Keratinocyte (primary cell): ENCODE measurements at regions not wholly inside any gene's neighbourhood (a gene's known extent, or its start where the extent isn't known, plus 50 kb on each side); places are given as distances from the start of the nearest gene placed in this dataset.
"Not testable (repeated sequence)": the region's sequence is repeated elsewhere in the genome, so short reads cannot be mapped to it uniquely, and the experiment has no call there.

Experiments
- DNase-seq: peaks from one replicate; pipeline ENCODE4 v3.0.0-alpha.2; 2011; ENCODE audit warnings: low read depth, missing footprints, low spot score
- FAIRE-seq: peaks from 2 replicates; lab custom pipeline; 2011; peaks lifted over from hg19 to GRCh38; lab: Jason Lieb, UNC
- H2AFZ ChIP-seq: 2 replicates; pipeline ENCODE4 v1.6.0; 2012; ENCODE audit warnings: low read length, control low read depth, inconsistent platforms; ENCODE audit not compliant: control insufficient read depth
- H3K27ac ChIP-seq: 2 replicates; pipeline ENCODE4 v1.5.1; 2011; ENCODE audit warnings: low read length; ENCODE audit not compliant: control insufficient read depth, insufficient read depth
- H3K27me3 ChIP-seq: 3 replicates; pipeline ENCODE4 v1.6.0; 2011; ENCODE audit warnings: low read length; ENCODE audit not compliant: control insufficient read depth, insufficient read depth; ENCODE audit errors: extremely low read depth
- H3K36me3 ChIP-seq, 2 experiments: 2 replicates in 1 of 2; 3 replicates in 1 of 2; pipeline ENCODE4 v1.5.1; 2011; ENCODE audit warnings: low read length in 2 of 2, mild to moderate bottlenecking in 1 of 2; ENCODE audit not compliant: control insufficient read depth in 2 of 2, insufficient read depth in 2 of 2; ENCODE audit errors: extremely low read depth in 1 of 2
- H3K4me1 ChIP-seq: 3 replicates; pipeline ENCODE4 v1.5.1; 2011; ENCODE audit warnings: low read length; ENCODE audit not compliant: control insufficient read depth, insufficient read depth; ENCODE audit errors: extremely low read depth
- H3K4me2 ChIP-seq: 3 replicates; pipeline ENCODE4 v1.6.0; 2011; ENCODE audit warnings: low read depth, low read length; ENCODE audit not compliant: control insufficient read depth, insufficient read depth; ENCODE audit errors: extremely low read depth
- H3K4me3 ChIP-seq, 3 experiments: fragments of 200-600 bp in 1 of 3; sonication (generic) in 1 of 3; 2 replicates in 2 of 3; 3 replicates in 1 of 3; pipeline ENCODE4 v1.5.1; 2011 to 2016; ENCODE audit warnings: low read length in 3 of 3, mild to moderate bottlenecking in 3 of 3, control low read depth in 2 of 3, inconsistent platforms in 1 of 3, low read depth in 1 of 3, mixed read lengths in 1 of 3, mixed run types in 1 of 3, moderate library complexity in 1 of 3; ENCODE audit not compliant: control insufficient read depth in 2 of 3, insufficient read depth in 2 of 3; ENCODE audit errors: extremely low read depth in 1 of 3
- H3K79me2 ChIP-seq: 2 replicates; pipeline ENCODE4 v1.6.0; 2012; ENCODE audit warnings: low read length; ENCODE audit not compliant: control insufficient read depth, insufficient read depth
- H3K9ac ChIP-seq: 3 replicates; pipeline ENCODE4 v1.6.0; 2011; ENCODE audit warnings: low read length; ENCODE audit not compliant: control insufficient read depth, insufficient read depth; ENCODE audit errors: extremely low read depth
- H3K9me1 ChIP-seq: 3 replicates; pipeline ENCODE4 v1.6.0; 2011; ENCODE audit warnings: low read length; ENCODE audit not compliant: control insufficient read depth, insufficient read depth; ENCODE audit errors: extremely low read depth
- H3K9me3 ChIP-seq: 2 replicates; pipeline ENCODE4 v1.5.1; 2012; ENCODE audit warnings: low read depth, low read length; ENCODE audit not compliant: control insufficient read depth
- H4K20me1 ChIP-seq: 3 replicates; pipeline ENCODE4 v1.6.0; 2011; ENCODE audit warnings: low read length; ENCODE audit not compliant: control insufficient read depth, insufficient read depth; ENCODE audit errors: extremely low read depth
- dilution Hi-C: fragments of 300-500 bp; cut with MboI; formaldehyde crosslinking; loops from one replicate; pipeline ENCODE4 v1.7.0; 2020; ENCODE audit warnings: low sequenced_read_pairs; ENCODE audit not compliant: extremely low pct_ligation_motif_present
- small RNA-seq, 3 experiments: library from RNA; depleted of rRNA; stranded (forward); fragments of <200 nt; gene quantifications; one replicate each; pipeline ENCODE3, GENCODE V24; 2012; ENCODE audit warnings: low read depth in 3 of 3, low replicate concordance in 1 of 3; ENCODE audit not compliant: insufficient read length in 3 of 3

DNA sequence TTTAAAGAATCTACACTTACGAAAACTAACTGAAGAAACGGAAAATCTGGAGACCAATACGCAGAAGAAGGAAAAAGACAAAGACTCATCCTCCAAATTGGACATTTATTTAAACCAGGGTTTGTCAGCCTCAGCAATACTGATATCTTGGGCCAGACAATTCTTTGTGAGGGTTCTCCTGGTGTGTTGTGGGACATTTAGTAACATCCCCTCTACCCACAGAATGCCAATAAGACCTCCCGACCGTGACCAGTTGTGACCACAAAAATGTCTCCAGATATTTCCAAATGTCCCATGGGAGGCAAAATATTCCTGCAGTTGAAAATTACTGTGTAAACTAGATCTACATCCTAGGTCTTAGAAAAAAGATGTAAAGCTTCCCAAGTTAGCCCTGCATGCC is 50.3 kb upstream of the ZSCAN2 start:
- H3K27me3 ChIP-seq, dilution Hi-C loops, H3K36me3 ChIP-seq, DNase-seq, FAIRE-seq, H3K9me1 ChIP-seq, H3K4me2 ChIP-seq, H2AFZ ChIP-seq, H3K9me3 ChIP-seq, H3K27ac ChIP-seq, H3K9ac ChIP-seq, H4K20me1 ChIP-seq, H3K4me3 ChIP-seq, H3K4me1 ChIP-seq, H3K79me2 ChIP-seq: not testable (repeated sequence)

Small RNAs in the stretch of these regions (small RNA-seq; reads per million reads assigned to genes)
- gene AC048382.3 (0 reads per million in 3 experiments), gene CSPG4P5 (0 reads per million in 3 experiments), gene RF00017 (0 reads per million in 3 experiments), gene RN7SL417P (0 reads per million in 3 experiments)
